ENCODE measurements at regions not wholly inside any gene's neighbourhood (a gene's known extent, or its start where the extent isn't known, plus 50 kb on each side); places are given as distances from the start of the nearest gene placed in this dataset.

DNA sequence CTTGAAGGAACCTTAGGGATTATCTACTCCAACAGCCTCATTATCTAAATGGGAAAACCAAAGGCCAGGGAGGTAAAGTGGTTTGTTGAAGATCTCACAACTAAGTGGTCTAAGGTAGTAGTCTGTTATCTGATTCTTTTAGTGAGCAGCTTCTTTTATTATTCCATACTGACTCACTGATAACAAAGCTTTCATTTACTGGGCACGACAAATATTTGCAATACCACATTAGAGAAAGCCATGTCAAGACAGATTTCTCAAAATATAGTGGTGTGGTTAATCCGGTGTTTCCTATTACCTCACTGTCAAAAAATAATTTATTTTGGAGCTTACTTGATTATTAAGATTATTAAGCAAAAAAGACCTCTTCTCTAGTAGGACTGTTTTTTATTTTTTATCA, 369.1 kb downstream of the S1PR1 start:
- H3K27ac ChIP-seq, result no peak overlapping the region
- TF ChIP-seq, protein P1, sequence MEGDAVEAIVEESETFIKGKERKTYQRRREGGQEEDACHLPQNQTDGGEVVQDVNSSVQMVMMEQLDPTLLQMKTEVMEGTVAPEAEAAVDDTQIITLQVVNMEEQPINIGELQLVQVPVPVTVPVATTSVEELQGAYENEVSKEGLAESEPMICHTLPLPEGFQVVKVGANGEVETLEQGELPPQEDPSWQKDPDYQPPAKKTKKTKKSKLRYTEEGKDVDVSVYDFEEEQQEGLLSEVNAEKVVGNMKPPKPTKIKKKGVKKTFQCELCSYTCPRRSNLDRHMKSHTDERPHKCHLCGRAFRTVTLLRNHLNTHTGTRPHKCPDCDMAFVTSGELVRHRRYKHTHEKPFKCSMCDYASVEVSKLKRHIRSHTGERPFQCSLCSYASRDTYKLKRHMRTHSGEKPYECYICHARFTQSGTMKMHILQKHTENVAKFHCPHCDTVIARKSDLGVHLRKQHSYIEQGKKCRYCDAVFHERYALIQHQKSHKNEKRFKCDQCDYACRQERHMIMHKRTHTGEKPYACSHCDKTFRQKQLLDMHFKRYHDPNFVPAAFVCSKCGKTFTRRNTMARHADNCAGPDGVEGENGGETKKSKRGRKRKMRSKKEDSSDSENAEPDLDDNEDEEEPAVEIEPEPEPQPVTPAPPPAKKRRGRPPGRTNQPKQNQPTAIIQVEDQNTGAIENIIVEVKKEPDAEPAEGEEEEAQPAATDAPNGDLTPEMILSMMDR (conservative IDR thresholded peaks at IDR 0.05), result no peak

GRCh38 chr1:101613546-101613945, 376.7 kb downstream of the S1PR1 start:
- H3K27ac ChIP-seq, result no peak overlapping the region
- TF ChIP-seq, protein P1 (conservative IDR thresholded peaks at IDR 0.05), result no peak

DNA sequence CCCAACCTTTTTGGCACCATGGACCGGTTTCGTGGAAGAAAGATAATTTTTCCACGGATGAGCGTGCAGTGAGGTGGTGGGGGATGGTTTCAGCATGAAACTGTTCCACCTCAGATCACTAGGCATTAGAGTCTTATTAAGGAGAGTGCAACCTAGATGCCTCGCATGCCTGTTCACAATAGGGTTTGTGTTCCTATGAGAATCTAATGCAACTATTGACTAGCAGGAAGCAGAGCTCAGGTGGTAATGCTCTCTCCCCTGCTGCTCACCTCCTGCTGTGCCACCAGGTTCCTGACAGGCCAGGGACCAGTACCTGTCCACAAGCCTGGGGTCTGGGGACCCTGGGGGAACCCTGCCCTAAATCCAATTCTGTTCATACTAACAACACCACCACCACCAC, 377.8 kb downstream of the OLFM3 start:
- TF ChIP-seq, protein P1 (conservative IDR thresholded peaks at IDR 0.05), result no peak

DNA sequence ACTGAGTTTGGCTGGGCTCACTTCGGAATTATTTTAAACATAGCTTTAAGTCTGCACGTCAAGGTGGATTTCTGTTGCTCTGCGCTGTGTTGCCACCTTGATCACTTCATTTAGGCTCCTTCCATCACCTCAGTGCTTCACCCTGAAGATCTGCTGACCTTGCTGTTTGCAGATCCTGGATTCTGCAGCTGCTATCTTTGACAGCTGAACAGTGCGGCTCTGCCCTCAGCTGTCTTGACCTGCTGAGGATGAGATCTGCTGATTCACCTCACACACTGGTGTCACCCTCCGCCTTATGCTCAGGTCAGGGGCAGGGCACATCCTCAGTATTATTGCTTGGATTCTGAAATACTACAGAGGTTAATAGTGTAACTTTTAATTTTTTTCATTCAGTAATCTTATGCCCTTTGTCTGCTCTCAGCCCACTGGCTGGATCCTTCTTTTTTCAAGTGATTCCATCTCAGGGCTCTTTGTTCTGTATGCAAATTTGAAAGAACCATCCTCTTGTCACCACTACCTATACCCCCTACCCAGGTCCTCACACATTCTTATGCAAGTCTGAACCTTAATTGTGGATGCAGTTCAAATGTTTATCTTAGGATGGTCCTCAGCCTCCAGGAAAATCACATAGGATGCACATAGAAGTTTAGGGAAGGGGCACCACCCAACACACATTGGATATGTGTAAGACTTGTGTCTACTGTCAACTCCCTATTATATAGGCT, 364.0 kb downstream of the OLFM3 start:
- H3K27ac ChIP-seq, result no peak overlapping the region
- TF ChIP-seq, protein P1 (conservative IDR thresholded peaks at IDR 0.05), result no peak

More for the DNA sequence above, 377.8 kb downstream of the OLFM3 start:
- no peak overlapping the region for H3K27ac ChIP-seq

DNA sequence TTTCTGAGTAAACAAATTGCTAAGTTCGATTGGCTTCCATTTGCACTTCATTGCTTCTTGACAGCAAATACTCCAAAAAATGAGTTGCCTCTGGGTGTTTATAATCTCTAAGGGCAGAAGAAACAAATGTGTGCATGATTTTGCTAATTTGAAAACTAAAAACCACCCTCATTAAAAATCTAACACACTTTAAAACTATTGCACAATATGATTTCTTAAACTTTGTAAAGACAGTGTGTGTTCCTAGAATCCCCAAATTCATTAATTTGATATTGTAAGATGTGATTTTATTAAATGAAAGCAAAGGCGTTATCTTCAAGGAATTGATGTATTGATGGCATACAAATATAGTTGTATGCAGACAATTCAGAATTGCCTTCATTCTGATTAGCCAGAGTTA, 350.9 kb downstream of the OLFM3 start:
- no peak overlapping the region for H3K27ac ChIP-seq
- TF ChIP-seq, protein P1 (conservative IDR thresholded peaks at IDR 0.05), result no peak

- H3K27ac ChIP-seq, result no peak overlapping the region
- TF ChIP-seq, protein P1 (conservative IDR thresholded peaks at IDR 0.05), result no peak
Observed at GRCh38 chr1:101652484-101652883, 344.2 kb downstream of the OLFM3 start.

DNA sequence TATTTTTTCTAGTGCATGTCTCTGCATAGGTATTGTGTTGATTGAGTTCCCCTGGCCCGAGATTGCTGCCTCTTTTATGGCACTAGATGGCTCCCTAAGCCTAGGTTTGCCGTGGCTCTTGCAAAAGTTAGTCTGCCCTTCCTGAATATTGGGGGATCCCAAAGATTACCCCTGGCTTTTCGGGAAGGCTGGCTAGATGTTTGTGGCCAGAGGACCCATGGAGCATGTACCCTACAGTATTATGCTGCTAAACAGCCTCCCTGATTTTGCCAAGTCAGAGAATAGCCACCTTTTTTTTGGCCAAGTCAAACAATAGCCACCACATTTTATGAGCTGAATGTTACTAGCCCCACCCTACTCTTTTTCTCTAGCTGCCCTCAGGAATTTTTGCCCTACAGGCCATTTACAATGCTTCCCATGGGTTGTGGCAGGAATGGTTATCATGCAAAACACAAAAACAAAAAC, 343.2 kb downstream of the OLFM3 start:
- H3K27ac ChIP-seq, result no peak overlapping the region
- TF ChIP-seq, protein P1 (conservative IDR thresholded peaks at IDR 0.05), result peak; percentile 67

Data from VCaP (cell line).